ENCODE measurements at regions not wholly inside any gene's neighbourhood (a gene's known extent, or its start where the extent isn't known, plus 50 kb on each side); places are given as distances from the start of the nearest gene placed in this dataset.
A peak's percentile ranks its signal among the peaks of the same experiment; 100 is the strongest.

- no peak for TF ChIP-seq EZH2 (IDR thresholded peaks at IDR 0.05; ENCODE audit: borderline replicate concordance, low read length)
- peak; percentile 73 to 74 for TF ChIP-seq CTCF (conservative IDR thresholded peaks at IDR 0.05 in 1 of 2, IDR thresholded peaks at IDR 0.05 in 1 of 2; ENCODE audit: extremely low read depth in 1 of 2, insufficient read depth in 1 of 2, low read depth in 1 of 2, low read length in 2 of 2)
Observed at GRCh38 chr9:78821126-78821822, 524.3 kb downstream of the PSAT1 start.
